Karpas-422 (cell line): ENCODE measurements at regions not wholly inside any gene's neighbourhood (a gene's known extent, or its start where the extent isn't known, plus 50 kb on each side); places are given as distances from the start of the nearest gene placed in this dataset.

Source experiments
- DNase-seq: peaks from one replicate; pipeline ENCODE4 v3.0.0-alpha.2; 2015
- H2AFZ ChIP-seq: fragments of 200-600 bp; sonication (generic); 2 replicates; pipeline ENCODE4 v1.6.1; 2014; ENCODE audit warnings: antibody characterized with exemption, low read length, mixed read lengths
- H3K27ac ChIP-seq: fragments of 200-600 bp; sonication (generic); 2 replicates; pipeline ENCODE4 v1.5.1; 2014; ENCODE audit warnings: mild to moderate bottlenecking, low read length, moderate library complexity
- H3K27me3 ChIP-seq: fragments of 200-600 bp; sonication (generic); 2 replicates; pipeline ENCODE4 v1.6.1; 2014; ENCODE audit warnings: low read length, mixed read lengths
- H3K36me3 ChIP-seq: fragments of 200-600 bp; sonication (generic); 2 replicates; pipeline ENCODE4 v1.6.1; 2014; ENCODE audit warnings: low read length, mixed read lengths; ENCODE audit not compliant: insufficient read depth
- H3K4me1 ChIP-seq: fragments of 200-600 bp; sonication (generic); 2 replicates; pipeline ENCODE4 v1.6.1; 2014; ENCODE audit warnings: mild to moderate bottlenecking, low read length, mixed read lengths
- H3K4me2 ChIP-seq: fragments of 200-600 bp; sonication (generic); 2 replicates; pipeline ENCODE4 v1.6.1; 2014; ENCODE audit warnings: low read length, low read depth, mild to moderate bottlenecking; ENCODE audit not compliant: poor library complexity, severe bottlenecking
- H3K4me3 ChIP-seq: fragments of 200-600 bp; sonication (generic); 2 replicates; pipeline ENCODE4 v1.5.1; 2014; ENCODE audit warnings: mild to moderate bottlenecking, antibody characterized with exemption, low read length, mixed read lengths
- H3K79me2 ChIP-seq: fragments of 200-600 bp; sonication (generic); 2 replicates; pipeline ENCODE4 v1.6.1; 2014; ENCODE audit warnings: mild to moderate bottlenecking, low read length, mixed read lengths
- H3K9ac ChIP-seq: fragments of 200-600 bp; sonication (generic); 2 replicates; pipeline ENCODE4 v1.6.0; 2014; ENCODE audit warnings: low read length
- H3K9me2 ChIP-seq: fragments of 200-600 bp; sonication (generic), shearing (Covaris generic); replicated peaks from 2 replicates; pipeline ENCODE4 v1.6.0; 2014; ENCODE audit warnings: mild to moderate bottlenecking, low read length, moderate library complexity; ENCODE audit not compliant: insufficient read depth
- H3K9me3 ChIP-seq: fragments of 300-700, 200-600 bp; sonication (generic); 2 replicates; pipeline ENCODE4 v1.6.1; 2014; ENCODE audit warnings: low read length, mixed read lengths
- H4K20me1 ChIP-seq: fragments of 200-600 bp; sonication (generic); 2 replicates; pipeline ENCODE4 v1.6.1; 2014; ENCODE audit warnings: mild to moderate bottlenecking, antibody characterized with exemption, low read length, low read depth; ENCODE audit not compliant: insufficient read depth

- no peak overlapping the region for H3K9ac ChIP-seq
- no peaks in the 10 kb centered on the region for H3K9me3 ChIP-seq
- H3K9me2 ChIP-seq, result no peaks in the 10 kb centered on the region
- H4K20me1 ChIP-seq, result no peaks in the 10 kb centered on the region
- DNase-seq, result no peak
- H2AFZ ChIP-seq, result no peak overlapping the region
- no peak overlapping the region for H3K4me3 ChIP-seq
- H3K36me3 ChIP-seq, result no peaks in the 10 kb centered on the region
- H3K27me3 ChIP-seq, result no peaks in the 10 kb centered on the region
- no peak overlapping the region for H3K27ac ChIP-seq
- H3K4me1 ChIP-seq, result no peaks in the 10 kb centered on the region
- no peak overlapping the region for H3K4me2 ChIP-seq
- no peaks in the 10 kb centered on the region for H3K79me2 ChIP-seq
These were observed 272.5 kb downstream of the PTTG2 start for GRCh38 chr4:38232741-38233140.

- no peaks in the 10 kb centered on the region for H3K79me2 ChIP-seq
- no peaks in the 10 kb centered on the region for H3K9me2 ChIP-seq
- H3K4me3 ChIP-seq, result no peak overlapping the region
- H4K20me1 ChIP-seq, result no peaks in the 10 kb centered on the region
- no peak overlapping the region for H3K27ac ChIP-seq
- no peak overlapping the region for H3K9ac ChIP-seq
- no peaks in the 10 kb centered on the region for H3K4me1 ChIP-seq
- H2AFZ ChIP-seq, result no peak overlapping the region
- H3K27me3 ChIP-seq, result no peaks in the 10 kb centered on the region
- H3K36me3 ChIP-seq, result no peaks in the 10 kb centered on the region
- H3K9me3 ChIP-seq, result no peaks in the 10 kb centered on the region
- H3K4me2 ChIP-seq, result no peak overlapping the region
- DNase-seq, result no peak
These were observed 273.7 kb downstream of the PTTG2 start for GRCh38 chr4:38233727-38234480.

GRCh38 chr4:38235354-38235753, 275.2 kb downstream of the PTTG2 start:
- no peak overlapping the region for H3K9ac ChIP-seq
- H2AFZ ChIP-seq, result no peak overlapping the region

GRCh38 chr4:38236003-38236402, 275.8 kb downstream of the PTTG2 start:
- H3K36me3 ChIP-seq, result no peaks in the 10 kb centered on the region
- no peak overlapping the region for H3K4me3 ChIP-seq
- no peaks in the 10 kb centered on the region for H3K79me2 ChIP-seq
- H3K4me2 ChIP-seq, result no peak overlapping the region
- H3K9ac ChIP-seq, result no peak overlapping the region
- no peaks in the 10 kb centered on the region for H3K9me2 ChIP-seq
- no peaks in the 10 kb centered on the region for H3K9me3 ChIP-seq
- no peaks in the 10 kb centered on the region for H3K4me1 ChIP-seq
- DNase-seq, result no peak
- H3K27me3 ChIP-seq, result no peaks in the 10 kb centered on the region
- no peak overlapping the region for H3K27ac ChIP-seq
- H4K20me1 ChIP-seq, result no peaks in the 10 kb centered on the region
- H2AFZ ChIP-seq, result no peak overlapping the region

More at GRCh38 chr4:38235354-38235753, 275.2 kb downstream of the PTTG2 start:
- no peaks in the 10 kb centered on the region for H3K36me3 ChIP-seq
- H3K4me3 ChIP-seq, result no peak overlapping the region
- H3K9me2 ChIP-seq, result no peaks in the 10 kb centered on the region
- H4K20me1 ChIP-seq, result no peaks in the 10 kb centered on the region
- H3K4me2 ChIP-seq, result no peak overlapping the region
- no peak overlapping the region for H3K27ac ChIP-seq
- DNase-seq, result no peak
- H3K9me3 ChIP-seq, result no peaks in the 10 kb centered on the region
- H3K79me2 ChIP-seq, result no peaks in the 10 kb centered on the region
- H3K4me1 ChIP-seq, result no peaks in the 10 kb centered on the region
- H3K27me3 ChIP-seq, result no peaks in the 10 kb centered on the region

GRCh38 chr4:38236503-38236902, 276.3 kb downstream of the PTTG2 start:
- no peaks in the 10 kb centered on the region for H4K20me1 ChIP-seq
- no peak overlapping the region for H3K9ac ChIP-seq
- H3K27ac ChIP-seq, result no peak overlapping the region
- H3K4me3 ChIP-seq, result no peak overlapping the region
- no peaks in the 10 kb centered on the region for H3K9me2 ChIP-seq
- H3K4me1 ChIP-seq, result no peaks in the 10 kb centered on the region
- no peak for DNase-seq
- H3K36me3 ChIP-seq, result no peaks in the 10 kb centered on the region
- H3K27me3 ChIP-seq, result no peaks in the 10 kb centered on the region
- no peak overlapping the region for H3K4me2 ChIP-seq
- no peaks in the 10 kb centered on the region for H3K79me2 ChIP-seq
- no peak overlapping the region for H2AFZ ChIP-seq
- no peaks in the 10 kb centered on the region for H3K9me3 ChIP-seq

- DNase-seq, result no peak
- no peak overlapping the region for H3K27ac ChIP-seq
- H3K9me2 ChIP-seq, result no peaks in the 10 kb centered on the region
- no peaks in the 10 kb centered on the region for H3K79me2 ChIP-seq
- no peaks in the 10 kb centered on the region for H4K20me1 ChIP-seq
- H3K4me3 ChIP-seq, result no peak overlapping the region
- H3K4me2 ChIP-seq, result no peak overlapping the region
- no peaks in the 10 kb centered on the region for H3K4me1 ChIP-seq
- H3K27me3 ChIP-seq, result no peaks in the 10 kb centered on the region
- H3K9ac ChIP-seq, result no peak overlapping the region
- no peaks in the 10 kb centered on the region for H3K9me3 ChIP-seq
- no peaks in the 10 kb centered on the region for H3K36me3 ChIP-seq
- H2AFZ ChIP-seq, result no peak overlapping the region
These were observed 276.9 kb downstream of the PTTG2 start for GRCh38 chr4:38237139-38237538.

GRCh38 chr4:38241541-38241940, 281.3 kb downstream of the PTTG2 start:
- H3K9me3 ChIP-seq, result no peaks in the 10 kb centered on the region
- DNase-seq, result no peak
- H3K9ac ChIP-seq, result no peak overlapping the region
- H2AFZ ChIP-seq, result no peak overlapping the region
- H3K27ac ChIP-seq, result no peak overlapping the region
- H3K9me2 ChIP-seq, result no peaks in the 10 kb centered on the region
- no peaks in the 10 kb centered on the region for H3K27me3 ChIP-seq
- H3K36me3 ChIP-seq, result no peaks in the 10 kb centered on the region
- no peaks in the 10 kb centered on the region for H3K79me2 ChIP-seq
- H3K4me3 ChIP-seq, result no peak overlapping the region
- no peaks in the 10 kb centered on the region for H4K20me1 ChIP-seq
- no peaks in the 10 kb centered on the region for H3K4me1 ChIP-seq
- no peak overlapping the region for H3K4me2 ChIP-seq

- no peaks in the 10 kb centered on the region for H3K9me2 ChIP-seq
- no peaks in the 10 kb centered on the region for H3K27me3 ChIP-seq
- H3K27ac ChIP-seq, result no peak overlapping the region
- H4K20me1 ChIP-seq, result no peaks in the 10 kb centered on the region
- no peak overlapping the region for H3K4me3 ChIP-seq
- no peak overlapping the region for H3K9ac ChIP-seq
- no peak overlapping the region for H2AFZ ChIP-seq
- no peak for DNase-seq
- H3K4me1 ChIP-seq, result no peaks in the 10 kb centered on the region
- no peak overlapping the region for H3K4me2 ChIP-seq
- no peaks in the 10 kb centered on the region for H3K9me3 ChIP-seq
- no peaks in the 10 kb centered on the region for H3K79me2 ChIP-seq
- H3K36me3 ChIP-seq, result no peaks in the 10 kb centered on the region
These were observed 281.9 kb downstream of the PTTG2 start for GRCh38 chr4:38242101-38242500.
